T-helper 9 cell (primary cell): ENCODE measurements at regions not wholly inside any gene's neighbourhood (a gene's known extent, or its start where the extent isn't known, plus 50 kb on each side); places are given as distances from the start of the nearest gene placed in this dataset.

Experiments
- DNase-seq: peaks from one replicate; pipeline ENCODE4 v3.0.0-alpha.2; 2020

DNA sequence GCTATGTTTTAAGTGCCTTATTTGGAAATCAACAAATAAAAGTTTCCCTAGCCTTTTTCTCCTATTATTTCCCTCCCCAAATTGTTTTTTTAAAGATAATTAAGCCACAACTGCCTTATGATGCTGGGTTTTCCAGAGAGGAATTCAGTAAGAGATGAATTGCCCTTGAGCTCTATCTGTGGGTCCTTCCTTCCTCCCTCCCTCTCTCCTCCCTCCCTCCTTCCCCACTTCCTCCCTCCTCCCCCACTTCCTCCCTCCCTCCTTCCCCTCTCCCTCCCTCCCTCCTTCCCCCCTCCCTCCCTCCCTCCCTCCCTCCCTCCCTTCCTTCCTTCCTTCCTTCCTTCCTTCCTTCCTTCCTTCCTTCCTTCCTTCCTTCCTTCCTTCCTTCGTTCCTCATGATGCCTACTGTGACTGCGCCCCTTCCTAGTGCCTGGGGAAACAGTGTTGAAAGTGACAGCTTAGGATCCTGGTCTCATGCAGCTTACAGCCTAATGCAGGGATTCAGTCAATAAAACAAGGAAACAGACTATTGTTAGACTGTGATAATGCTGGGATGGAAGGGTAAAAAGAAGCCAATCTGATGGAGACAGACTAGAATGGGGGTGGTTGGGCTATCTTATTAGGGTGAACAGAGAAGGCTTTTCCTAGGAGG lies 1417.1 kb downstream of the AACS start:
- no peak for DNase-seq

DNA sequence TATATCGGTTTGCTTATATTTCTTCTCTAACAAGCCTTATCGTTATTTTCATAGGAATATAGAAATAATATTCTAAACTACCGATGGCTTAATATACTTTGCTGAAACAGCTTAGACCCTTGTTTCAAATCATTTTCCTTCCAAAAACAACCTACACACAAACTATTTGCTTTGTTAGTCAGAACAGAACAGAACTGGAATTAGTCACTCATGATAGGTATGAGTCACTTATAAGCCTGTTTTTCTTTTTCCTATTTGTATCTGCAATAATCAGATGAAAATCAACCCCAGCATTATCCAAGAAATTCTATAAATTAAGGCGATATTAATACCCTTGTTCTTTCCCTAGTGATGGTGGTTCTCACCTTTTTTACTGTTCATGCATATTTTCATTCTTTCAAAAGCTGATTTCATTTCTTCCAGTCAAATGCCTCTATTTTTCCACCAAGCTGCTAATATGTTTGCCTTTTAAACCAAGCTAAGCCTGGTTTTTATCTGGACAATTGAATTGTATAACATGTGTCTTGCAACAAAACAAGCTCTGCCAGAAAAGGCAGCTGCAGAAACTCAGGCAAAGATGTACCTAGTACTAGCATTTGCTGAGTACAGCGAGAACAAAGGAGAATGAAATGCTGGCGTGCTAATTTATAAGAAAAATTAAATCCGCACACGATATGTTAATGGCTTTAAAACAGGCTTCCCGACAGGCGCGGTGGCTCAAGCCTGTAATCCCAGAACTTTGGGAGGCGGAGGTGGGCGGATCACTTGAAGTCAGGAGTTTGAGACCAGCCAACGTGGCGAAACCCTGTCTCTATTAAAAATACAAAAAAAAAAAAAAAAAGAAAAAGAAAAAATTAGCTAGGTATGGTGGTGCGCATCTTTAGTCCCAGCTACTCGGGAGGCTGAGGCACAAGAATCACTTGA lies 1418.2 kb downstream of the AACS start:
- no peak for DNase-seq

GRCh38 chr12:126487431-126487980 lies 1422.3 kb downstream of the AACS start:
- no peak for DNase-seq

DNA sequence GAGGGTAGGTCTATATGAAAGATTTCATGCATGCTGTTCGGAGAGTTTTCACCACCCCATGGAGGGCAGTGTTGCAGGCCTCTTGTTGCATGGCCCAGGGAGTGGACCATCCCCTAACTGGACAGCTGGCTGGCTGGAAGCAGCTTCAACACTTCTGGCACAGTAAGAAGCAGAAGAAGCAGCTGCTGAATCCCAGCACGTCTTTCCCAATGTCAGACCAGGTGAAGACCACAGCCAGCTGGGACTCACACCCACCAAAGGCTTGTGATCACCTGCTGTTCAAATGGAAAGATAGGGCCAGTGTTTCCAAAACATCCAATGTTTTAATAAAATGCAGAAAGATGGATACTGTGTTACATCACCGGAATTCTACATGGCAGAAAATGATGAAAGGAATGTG lies 1423.6 kb downstream of the AACS start:
- DNase-seq, result no peak

- no peak for DNase-seq
Observed at GRCh38 chr12:126492181-126492580, 1426.9 kb downstream of the AACS start.

DNA sequence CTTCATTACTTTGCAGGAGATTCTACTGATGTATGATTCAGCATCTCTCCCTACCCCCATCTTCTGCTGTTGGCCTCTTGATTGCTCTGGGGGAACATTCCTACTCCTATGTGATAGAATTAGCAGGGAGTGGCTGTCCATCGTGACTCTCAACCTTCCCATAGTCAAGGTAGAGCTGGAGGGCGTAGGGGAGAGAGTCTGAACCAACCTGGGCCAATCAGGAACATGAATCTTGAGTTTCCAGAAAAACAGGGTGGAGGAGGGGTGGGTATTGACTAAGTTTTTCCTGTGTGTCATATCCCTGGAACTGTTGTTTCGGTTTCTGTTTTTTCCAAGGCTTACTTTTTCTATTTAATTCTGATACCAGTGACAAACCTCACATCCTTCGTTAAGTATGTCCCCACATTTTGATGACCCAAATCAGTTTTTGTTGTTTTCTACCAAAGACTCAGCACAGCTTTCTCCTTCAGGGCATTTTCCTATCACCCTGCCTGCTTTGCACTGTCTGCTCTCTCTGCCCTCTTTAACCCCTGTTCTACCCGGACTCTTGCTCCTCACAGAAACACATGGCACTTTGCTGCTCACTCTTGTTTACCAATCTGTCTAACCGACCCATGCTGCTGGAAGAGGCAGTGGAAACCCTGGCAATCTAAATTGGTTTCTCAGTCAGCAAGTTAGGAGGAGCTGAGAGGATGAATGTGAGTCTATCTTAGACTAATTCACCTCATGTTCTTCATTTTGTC lies 1428.3 kb downstream of the AACS start:
- no peak for DNase-seq

DNA sequence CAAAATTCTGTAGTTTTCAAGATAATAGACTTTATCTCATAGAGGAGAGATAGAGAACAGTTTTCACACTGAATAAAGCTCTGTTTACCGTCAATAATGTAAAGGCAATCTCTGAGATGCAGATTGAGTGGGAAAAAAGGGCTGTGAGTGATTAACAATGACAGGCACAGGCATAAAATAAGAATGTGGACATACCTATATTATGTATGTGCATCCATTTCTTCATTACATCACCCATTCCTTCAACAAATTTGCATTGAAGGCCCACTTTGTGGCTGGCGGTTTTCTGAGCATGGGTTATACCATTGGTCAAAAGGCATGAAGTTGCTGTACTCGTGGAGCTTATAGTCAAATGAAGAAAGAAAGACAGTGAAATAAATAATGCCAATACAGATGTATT lies 1431.0 kb downstream of the AACS start:
- no peak for DNase-seq

- no peak for DNase-seq
Observed at GRCh38 chr12:126506426-126507182, 1441.4 kb downstream of the AACS start.

DNA sequence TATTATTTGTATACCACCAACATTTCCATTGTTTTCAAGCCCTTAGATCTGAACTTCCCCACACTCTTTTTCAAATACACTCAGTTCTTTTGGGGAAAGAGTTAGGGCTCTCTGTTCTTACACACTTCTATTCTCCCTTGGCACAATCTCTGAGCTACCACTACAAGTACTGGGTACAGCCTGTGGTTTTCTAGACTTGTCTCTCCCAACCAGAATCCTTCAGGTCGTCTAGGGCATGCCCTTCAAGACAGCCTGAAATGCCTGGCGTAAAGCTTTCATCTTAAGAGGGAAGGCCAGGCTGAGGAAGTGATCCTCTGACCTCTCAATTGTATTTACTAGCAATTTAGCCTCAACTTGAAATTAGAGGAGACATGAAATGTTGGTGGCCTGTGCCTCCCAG lies 1442.0 kb downstream of the AACS start:
- no peak for DNase-seq

GRCh38 chr12:126509572-126509971 lies 1444.3 kb downstream of the AACS start:
- no peak for DNase-seq

DNA sequence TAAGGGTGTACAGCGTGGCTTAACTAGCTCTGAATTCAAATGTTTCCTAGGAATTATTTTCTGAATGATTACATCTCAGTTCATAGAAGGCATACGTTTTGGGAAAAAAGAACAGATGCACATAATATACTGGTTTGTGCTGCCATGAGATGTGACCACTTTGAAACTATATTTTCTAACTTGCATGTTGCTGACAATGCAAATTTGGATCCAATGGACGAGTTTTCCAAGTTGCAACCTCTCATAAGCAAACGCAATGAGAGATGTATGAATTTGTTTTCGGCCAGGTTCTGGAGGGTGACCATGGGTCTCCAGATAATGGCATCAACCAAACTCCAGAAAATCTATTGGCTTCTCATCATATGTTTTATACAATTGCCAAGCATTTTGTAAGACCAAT lies 1445.4 kb downstream of the AACS start:
- no peak for DNase-seq

- DNase-seq, result no peak
Observed at GRCh38 chr12:126512916-126513913, 1448.0 kb downstream of the AACS start.

DNA sequence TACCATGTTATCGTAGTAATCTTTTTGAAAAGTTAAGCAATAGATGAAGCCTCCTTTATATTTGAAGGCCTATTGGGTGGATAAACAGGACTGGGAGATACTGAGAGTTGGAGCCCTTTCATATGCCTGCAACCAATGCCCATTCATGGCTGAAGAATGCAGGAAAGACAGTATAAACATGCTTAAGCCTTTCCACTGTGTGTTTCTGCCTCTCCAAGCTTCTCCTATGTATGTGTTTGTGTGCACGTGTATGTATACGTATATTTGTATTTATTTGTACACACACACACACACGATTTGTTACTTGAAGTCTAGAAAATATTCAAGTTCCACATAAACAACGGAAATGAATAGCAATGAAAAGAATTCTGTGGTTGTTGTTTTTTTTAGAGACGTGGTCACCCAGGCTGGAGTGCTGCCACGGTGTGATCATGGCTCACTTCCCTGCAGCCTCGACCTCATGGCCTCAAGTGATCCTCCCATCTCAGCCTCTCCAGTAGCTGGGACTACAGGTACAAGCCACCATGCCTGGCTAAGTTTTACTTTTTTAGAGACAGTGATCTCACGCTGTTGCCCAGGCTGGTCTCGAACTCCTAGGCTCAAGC lies 1453.5 kb downstream of the AACS start:
- no peak for DNase-seq

GRCh38 chr12:126519833-126520232 lies 1454.6 kb downstream of the AACS start:
- DNase-seq, result no peak

- no peak for DNase-seq
Observed at GRCh38 chr12:126523891-126524290, 1458.7 kb downstream of the AACS start.

DNA sequence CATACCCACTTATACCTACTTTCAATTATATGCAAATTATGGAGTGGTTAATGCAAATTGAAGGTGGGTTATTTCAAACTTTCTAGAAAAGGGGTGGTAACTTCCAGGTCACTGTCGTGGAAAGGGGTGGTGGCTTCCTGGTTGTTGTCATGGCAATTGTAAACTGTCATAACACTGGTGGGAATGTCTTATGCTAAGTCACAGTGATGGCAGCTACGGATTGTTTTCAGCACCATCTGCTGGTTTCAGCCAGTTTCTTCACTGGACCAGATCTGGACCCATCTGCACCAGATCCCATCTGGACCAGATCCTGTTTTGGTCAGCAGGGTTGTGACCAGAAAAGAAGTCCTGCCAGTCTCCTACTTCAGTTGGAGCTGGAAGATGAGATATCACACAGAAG lies 1469.3 kb downstream of the AACS start:
- no peak for DNase-seq

GRCh38 chr12:126534942-126535341 lies 1469.7 kb downstream of the AACS start:
- DNase-seq, result no peak

- no peak for DNase-seq
Observed at GRCh38 chr12:126535971-126536370, 1470.7 kb downstream of the AACS start.

DNA sequence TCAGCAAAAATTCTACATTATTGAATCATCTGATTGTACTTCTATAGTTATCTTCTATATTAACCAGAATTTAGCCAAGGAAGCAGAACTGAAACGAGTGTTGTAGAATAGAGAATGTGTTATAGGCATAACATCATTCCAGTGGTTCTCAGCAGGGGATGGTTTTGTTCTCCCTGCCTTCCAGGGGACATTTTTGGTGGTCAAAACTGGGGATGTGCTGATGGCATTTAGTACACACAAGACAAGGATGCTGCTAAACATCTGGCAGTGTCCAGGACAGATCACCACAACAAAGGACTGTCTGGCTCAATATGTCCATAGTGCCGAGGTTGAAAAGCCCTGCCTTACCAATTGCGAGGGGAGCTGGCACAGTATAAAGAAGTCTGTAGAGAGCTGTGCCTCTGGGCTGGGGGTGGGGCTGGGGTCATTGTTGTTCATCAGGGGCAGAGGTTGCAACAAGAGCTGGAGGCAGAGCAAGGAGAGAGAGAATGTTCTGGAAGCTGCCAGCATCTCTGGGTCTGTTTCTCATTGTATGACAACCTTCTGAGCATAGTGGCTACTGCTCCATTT lies 1472.8 kb downstream of the AACS start:
- DNase-seq, result no peak

GRCh38 chr12:126538888-126539287 lies 1473.7 kb downstream of the AACS start:
- no peak for DNase-seq
